ENCODE measurements at regions not wholly inside any gene's neighbourhood (a gene's known extent, or its start where the extent isn't known, plus 50 kb on each side); places are given as distances from the start of the nearest gene placed in this dataset.

- TF ChIP-seq, protein P1, sequence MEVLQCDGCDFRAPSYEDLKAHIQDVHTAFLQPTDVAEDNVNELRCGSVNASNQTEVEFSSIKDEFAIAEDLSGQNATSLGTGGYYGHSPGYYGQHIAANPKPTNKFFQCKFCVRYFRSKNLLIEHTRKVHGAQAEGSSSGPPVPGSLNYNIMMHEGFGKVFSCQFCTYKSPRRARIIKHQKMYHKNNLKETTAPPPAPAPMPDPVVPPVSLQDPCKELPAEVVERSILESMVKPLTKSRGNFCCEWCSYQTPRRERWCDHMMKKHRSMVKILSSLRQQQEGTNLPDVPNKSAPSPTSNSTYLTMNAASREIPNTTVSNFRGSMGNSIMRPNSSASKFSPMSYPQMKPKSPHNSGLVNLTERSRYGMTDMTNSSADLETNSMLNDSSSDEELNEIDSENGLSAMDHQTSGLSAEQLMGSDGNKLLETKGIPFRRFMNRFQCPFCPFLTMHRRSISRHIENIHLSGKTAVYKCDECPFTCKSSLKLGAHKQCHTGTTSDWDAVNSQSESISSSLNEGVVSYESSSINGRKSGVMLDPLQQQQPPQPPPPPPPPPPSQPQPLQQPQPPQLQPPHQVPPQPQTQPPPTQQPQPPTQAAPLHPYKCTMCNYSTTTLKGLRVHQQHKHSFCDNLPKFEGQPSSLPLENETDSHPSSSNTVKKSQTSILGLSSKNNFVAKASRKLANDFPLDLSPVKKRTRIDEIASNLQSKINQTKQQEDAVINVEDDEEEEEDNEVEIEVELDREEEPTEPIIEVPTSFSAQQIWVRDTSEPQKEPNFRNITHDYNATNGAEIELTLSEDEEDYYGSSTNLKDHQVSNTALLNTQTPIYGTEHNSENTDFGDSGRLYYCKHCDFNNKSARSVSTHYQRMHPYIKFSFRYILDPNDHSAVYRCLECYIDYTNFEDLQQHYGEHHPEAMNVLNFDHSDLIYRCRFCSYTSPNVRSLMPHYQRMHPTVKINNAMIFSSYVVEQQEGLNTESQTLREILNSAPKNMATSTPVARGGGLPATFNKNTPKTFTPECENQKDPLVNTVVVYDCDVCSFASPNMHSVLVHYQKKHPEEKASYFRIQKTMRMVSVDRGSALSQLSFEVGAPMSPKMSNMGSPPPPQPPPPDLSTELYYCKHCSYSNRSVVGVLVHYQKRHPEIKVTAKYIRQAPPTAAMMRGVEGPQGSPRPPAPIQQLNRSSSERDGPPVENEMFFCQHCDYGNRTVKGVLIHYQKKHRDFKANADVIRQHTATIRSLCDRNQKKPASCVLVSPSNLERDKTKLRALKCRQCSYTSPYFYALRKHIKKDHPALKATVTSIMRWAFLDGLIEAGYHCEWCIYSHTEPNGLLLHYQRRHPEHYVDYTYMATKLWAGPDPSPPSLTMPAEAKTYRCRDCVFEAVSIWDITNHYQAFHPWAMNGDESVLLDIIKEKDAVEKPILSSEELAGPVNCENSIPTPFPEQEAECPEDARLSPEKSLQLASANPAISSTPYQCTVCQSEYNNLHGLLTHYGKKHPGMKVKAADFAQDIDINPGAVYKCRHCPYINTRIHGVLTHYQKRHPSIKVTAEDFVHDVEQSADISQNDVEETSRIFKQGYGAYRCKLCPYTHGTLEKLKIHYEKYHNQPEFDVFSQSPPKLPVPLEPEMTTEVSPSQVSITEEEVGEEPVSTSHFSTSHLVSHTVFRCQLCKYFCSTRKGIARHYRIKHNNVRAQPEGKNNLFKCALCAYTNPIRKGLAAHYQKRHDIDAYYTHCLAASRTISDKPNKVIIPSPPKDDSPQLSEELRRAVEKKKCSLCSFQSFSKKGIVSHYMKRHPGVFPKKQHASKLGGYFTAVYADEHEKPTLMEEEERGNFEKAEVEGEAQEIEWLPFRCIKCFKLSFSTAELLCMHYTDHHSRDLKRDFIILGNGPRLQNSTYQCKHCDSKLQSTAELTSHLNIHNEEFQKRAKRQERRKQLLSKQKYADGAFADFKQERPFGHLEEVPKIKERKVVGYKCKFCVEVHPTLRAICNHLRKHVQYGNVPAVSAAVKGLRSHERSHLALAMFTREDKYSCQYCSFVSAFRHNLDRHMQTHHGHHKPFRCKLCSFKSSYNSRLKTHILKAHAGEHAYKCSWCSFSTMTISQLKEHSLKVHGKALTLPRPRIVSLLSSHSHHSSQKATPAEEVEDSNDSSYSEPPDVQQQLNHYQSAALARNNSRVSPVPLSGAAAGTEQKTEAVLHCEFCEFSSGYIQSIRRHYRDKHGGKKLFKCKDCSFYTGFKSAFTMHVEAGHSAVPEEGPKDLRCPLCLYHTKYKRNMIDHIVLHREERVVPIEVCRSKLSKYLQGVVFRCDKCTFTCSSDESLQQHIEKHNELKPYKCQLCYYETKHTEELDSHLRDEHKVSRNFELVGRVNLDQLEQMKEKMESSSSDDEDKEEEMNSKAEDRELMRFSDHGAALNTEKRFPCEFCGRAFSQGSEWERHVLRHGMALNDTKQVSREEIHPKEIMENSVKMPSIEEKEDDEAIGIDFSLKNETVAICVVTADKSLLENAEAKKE (CRISPR knock-in tag; IDR thresholded peaks at IDR 0.05) = no peak
- TF ChIP-seq STAT1 (IDR thresholded peaks at IDR 0.05; ENCODE audit: unreplicated experiment) = no peak
- no peak for TF ChIP-seq POLR2AphosphoS5 (IDR thresholded peaks at IDR 0.05; ENCODE audit: low read depth)
- TF ChIP-seq, protein P2, sequence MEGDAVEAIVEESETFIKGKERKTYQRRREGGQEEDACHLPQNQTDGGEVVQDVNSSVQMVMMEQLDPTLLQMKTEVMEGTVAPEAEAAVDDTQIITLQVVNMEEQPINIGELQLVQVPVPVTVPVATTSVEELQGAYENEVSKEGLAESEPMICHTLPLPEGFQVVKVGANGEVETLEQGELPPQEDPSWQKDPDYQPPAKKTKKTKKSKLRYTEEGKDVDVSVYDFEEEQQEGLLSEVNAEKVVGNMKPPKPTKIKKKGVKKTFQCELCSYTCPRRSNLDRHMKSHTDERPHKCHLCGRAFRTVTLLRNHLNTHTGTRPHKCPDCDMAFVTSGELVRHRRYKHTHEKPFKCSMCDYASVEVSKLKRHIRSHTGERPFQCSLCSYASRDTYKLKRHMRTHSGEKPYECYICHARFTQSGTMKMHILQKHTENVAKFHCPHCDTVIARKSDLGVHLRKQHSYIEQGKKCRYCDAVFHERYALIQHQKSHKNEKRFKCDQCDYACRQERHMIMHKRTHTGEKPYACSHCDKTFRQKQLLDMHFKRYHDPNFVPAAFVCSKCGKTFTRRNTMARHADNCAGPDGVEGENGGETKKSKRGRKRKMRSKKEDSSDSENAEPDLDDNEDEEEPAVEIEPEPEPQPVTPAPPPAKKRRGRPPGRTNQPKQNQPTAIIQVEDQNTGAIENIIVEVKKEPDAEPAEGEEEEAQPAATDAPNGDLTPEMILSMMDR (conservative IDR thresholded peaks at IDR 0.05; ENCODE audit: low read depth in 2 of 2) = no peak
These were observed 219.8 kb upstream of the ARID1B start (continued) for GRCh38 chr6:156557251-156557910.

DNA sequence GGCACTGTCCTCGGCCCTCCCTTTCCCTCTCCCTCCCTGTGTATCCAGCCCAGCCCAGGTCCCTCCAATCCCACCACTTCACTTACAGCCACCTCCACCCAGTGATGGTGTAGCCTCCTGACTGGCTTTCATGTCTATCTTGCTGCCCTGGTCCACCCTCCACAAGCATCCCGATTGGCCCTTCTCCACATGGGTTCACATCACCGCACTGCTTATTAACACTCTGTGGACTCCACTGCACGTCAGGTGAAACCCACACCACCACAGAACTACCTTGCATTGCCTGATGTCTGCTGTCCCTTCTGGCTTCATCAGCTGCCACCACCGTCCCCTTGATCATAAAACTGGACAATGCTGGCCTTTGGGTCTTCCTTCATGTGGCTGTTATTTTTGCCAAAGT lies 220.4 kb upstream of the ARID1B start:
- Mint-ChIP-seq H3K27me3 (ENCODE audit: insufficient read depth, low read depth, poor library complexity) (peaks cover 7% of the 10 kb centered on the region), H3K9me3 (peaks cover 19% of the 10 kb centered on the region), H3K4me3 (no peak overlapping the region), H3K36me3 (ENCODE audit: low read depth) (peaks cover 3% of the 10 kb centered on the region; the same call in 2 of the 3 replicates), H3K4me1 (no peaks in the 10 kb centered on the region), H3K27ac (no peak overlapping the region)
- Histone ChIP-seq H3K27me3 (ENCODE audit: insufficient read depth) (no peaks in the 10 kb centered on the region), H4K20me1 (replicated peaks; ENCODE audit: insufficient read depth) (no peaks in the 10 kb centered on the region), H3K36me3 (ENCODE audit: insufficient read depth) (no peaks in the 10 kb centered on the region; the same call in 1 of the 2 replicates), H3K4me1 (ENCODE audit: insufficient read depth) (no peaks in the 10 kb centered on the region), H3K79me2 (replicated peaks; ENCODE audit: insufficient read depth) (no peaks in the 10 kb centered on the region), H3K27ac (ENCODE audit: low read depth) (no peak overlapping the region), H3K9me2 (ENCODE audit: insufficient read depth) (peaks cover 7% of the 10 kb centered on the region; the same call in 1 of the 2 replicates), H3F3A (replicated peaks; ENCODE audit: low read depth) (no peaks in the 10 kb centered on the region), H3K4me2 (no peak overlapping the region), H2AFZ (no peak overlapping the region), H3K4me3 (no peak overlapping the region)
- ATAC-seq = no peak
- TF ChIP-seq, protein P3, sequence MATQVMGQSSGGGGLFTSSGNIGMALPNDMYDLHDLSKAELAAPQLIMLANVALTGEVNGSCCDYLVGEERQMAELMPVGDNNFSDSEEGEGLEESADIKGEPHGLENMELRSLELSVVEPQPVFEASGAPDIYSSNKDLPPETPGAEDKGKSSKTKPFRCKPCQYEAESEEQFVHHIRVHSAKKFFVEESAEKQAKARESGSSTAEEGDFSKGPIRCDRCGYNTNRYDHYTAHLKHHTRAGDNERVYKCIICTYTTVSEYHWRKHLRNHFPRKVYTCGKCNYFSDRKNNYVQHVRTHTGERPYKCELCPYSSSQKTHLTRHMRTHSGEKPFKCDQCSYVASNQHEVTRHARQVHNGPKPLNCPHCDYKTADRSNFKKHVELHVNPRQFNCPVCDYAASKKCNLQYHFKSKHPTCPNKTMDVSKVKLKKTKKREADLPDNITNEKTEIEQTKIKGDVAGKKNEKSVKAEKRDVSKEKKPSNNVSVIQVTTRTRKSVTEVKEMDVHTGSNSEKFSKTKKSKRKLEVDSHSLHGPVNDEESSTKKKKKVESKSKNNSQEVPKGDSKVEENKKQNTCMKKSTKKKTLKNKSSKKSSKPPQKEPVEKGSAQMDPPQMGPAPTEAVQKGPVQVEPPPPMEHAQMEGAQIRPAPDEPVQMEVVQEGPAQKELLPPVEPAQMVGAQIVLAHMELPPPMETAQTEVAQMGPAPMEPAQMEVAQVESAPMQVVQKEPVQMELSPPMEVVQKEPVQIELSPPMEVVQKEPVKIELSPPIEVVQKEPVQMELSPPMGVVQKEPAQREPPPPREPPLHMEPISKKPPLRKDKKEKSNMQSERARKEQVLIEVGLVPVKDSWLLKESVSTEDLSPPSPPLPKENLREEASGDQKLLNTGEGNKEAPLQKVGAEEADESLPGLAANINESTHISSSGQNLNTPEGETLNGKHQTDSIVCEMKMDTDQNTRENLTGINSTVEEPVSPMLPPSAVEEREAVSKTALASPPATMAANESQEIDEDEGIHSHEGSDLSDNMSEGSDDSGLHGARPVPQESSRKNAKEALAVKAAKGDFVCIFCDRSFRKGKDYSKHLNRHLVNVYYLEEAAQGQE (IDR thresholded peaks at IDR 0.05; ENCODE audit: unreplicated experiment) = no peak
- TF ChIP-seq CREB1 (CRISPR knock-in tag; IDR thresholded peaks at IDR 0.05; ENCODE audit: low read depth) = no peak
- TF ChIP-seq, protein P2 (conservative IDR thresholded peaks at IDR 0.05; ENCODE audit: low read depth in 2 of 2) = no peak
- TF ChIP-seq, protein P4, sequence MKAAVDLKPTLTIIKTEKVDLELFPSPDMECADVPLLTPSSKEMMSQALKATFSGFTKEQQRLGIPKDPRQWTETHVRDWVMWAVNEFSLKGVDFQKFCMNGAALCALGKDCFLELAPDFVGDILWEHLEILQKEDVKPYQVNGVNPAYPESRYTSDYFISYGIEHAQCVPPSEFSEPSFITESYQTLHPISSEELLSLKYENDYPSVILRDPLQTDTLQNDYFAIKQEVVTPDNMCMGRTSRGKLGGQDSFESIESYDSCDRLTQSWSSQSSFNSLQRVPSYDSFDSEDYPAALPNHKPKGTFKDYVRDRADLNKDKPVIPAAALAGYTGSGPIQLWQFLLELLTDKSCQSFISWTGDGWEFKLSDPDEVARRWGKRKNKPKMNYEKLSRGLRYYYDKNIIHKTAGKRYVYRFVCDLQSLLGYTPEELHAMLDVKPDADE (IDR thresholded peaks at IDR 0.05) = no peak
- no peak for TF ChIP-seq ZNF331 (CRISPR knock-in tag; IDR thresholded peaks at IDR 0.05; ENCODE audit: low read depth)
- no peak for TF ChIP-seq STAT1 (IDR thresholded peaks at IDR 0.05; ENCODE audit: unreplicated experiment)
- no peak for DNase-seq (ENCODE audit: low spot score)

All from GM23338 (cell line).